ENCODE measurements at regions not wholly inside any gene's neighbourhood (a gene's known extent, or its start where the extent isn't known, plus 50 kb on each side); places are given as distances from the start of the nearest gene placed in this dataset.

DNA sequence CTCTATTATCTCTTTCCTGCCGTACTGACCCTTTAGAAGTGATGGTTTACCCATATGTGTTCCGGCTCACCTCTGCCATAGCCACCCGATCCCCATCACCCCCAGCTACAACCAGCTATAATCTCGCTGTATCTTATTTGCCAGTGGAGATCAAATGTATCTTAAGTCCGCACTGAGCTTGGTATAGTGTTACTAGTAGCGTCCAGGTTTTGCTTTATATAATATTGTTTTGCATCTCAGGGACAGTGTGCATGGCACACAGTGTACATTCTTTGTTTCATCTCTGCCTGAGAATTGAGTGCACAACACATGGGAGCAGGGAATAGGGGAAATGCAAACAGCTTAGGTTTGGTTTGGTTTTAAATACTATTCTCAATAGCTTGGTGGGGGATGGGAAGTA, 135.8 kb upstream of the SNX2 start:
- no peaks in the 10 kb centered on the region for H3K23me2 ChIP-seq (ENCODE audit: insufficient read length, low read depth, low read length, poor library complexity, severe bottlenecking)
- no peak overlapping the region for H2BK12ac ChIP-seq (ENCODE audit: insufficient read length, low read depth, low read length)
- H3K9me3 ChIP-seq (ENCODE audit: control insufficient read depth, low read depth, low read length), result peaks cover 8% of the 10 kb centered on the region
- no peak overlapping the region for H3K4ac ChIP-seq (ENCODE audit: low read depth, low read length)
- no peak overlapping the region for H2AK5ac ChIP-seq (ENCODE audit: insufficient read length, low read length)
- H3K4me3 Mint-ChIP-seq, result no peak overlapping the region
- H3K27me3 Mint-ChIP-seq (ENCODE audit: low read depth), result no peaks in the 10 kb centered on the region; the same call in 1 of the 2 replicates
- no peaks in the 10 kb centered on the region for H3K79me2 ChIP-seq (ENCODE audit: insufficient read depth, low read length)
- H3T11ph ChIP-seq (ENCODE audit: low read length), result no peak overlapping the region
- no peaks in the 10 kb centered on the region for H3K27me3 ChIP-seq (ENCODE audit: insufficient read depth, low read length)
- no peak overlapping the region for H3K23ac ChIP-seq (ENCODE audit: insufficient read length, low read depth, low read length)
- H2BK20ac ChIP-seq (ENCODE audit: low read depth, low read length, poor library complexity, severe bottlenecking), result no peak overlapping the region
- H3K56ac ChIP-seq (ENCODE audit: insufficient read length, low read depth, low read length), result no peak overlapping the region
- H4K91ac ChIP-seq (ENCODE audit: insufficient read length, low read depth, low read length), result no peak overlapping the region
- WGBS (ENCODE audit: extremely low coverage, insufficient read length, low lambda C conversion rate), result no CpG with 5 or more reads among the region's 6 CpGs
- no peaks in the 10 kb centered on the region for H4K20me1 ChIP-seq (ENCODE audit: control insufficient read depth, insufficient read depth, insufficient read length)
- no peak overlapping the region for H2BK15ac ChIP-seq (ENCODE audit: low read depth, low read length)
- TF ChIP-seq, protein P1, sequence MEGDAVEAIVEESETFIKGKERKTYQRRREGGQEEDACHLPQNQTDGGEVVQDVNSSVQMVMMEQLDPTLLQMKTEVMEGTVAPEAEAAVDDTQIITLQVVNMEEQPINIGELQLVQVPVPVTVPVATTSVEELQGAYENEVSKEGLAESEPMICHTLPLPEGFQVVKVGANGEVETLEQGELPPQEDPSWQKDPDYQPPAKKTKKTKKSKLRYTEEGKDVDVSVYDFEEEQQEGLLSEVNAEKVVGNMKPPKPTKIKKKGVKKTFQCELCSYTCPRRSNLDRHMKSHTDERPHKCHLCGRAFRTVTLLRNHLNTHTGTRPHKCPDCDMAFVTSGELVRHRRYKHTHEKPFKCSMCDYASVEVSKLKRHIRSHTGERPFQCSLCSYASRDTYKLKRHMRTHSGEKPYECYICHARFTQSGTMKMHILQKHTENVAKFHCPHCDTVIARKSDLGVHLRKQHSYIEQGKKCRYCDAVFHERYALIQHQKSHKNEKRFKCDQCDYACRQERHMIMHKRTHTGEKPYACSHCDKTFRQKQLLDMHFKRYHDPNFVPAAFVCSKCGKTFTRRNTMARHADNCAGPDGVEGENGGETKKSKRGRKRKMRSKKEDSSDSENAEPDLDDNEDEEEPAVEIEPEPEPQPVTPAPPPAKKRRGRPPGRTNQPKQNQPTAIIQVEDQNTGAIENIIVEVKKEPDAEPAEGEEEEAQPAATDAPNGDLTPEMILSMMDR (conservative IDR thresholded peaks at IDR 0.05), result no peak
- no peak overlapping the region for H2AFZ ChIP-seq (ENCODE audit: low read length)
- no peak overlapping the region for H3K9ac ChIP-seq (ENCODE audit: extremely low read depth, insufficient read length, low read length)
- H3K18ac ChIP-seq (ENCODE audit: insufficient read length, low read depth, low read length), result no peak overlapping the region
- H3K36me3 Mint-ChIP-seq (ENCODE audit: insufficient read depth in 1 of 3, low read depth in 3 of 3), result peaks cover 6 to 18% (median 8%) of the 10 kb centered on the region in 3 experiments
- no peak overlapping the region for H3K27ac Mint-ChIP-seq
- H3K4me1 Mint-ChIP-seq, result peaks cover 13% of the 10 kb centered on the region in 2 experiments
- no peaks in the 10 kb centered on the region for H3K79me1 ChIP-seq (ENCODE audit: insufficient read depth, low read depth, low read length, poor library complexity, severe bottlenecking)
- H3K14ac ChIP-seq (ENCODE audit: insufficient read depth, low read length), result no peak overlapping the region
- H2BK120ac ChIP-seq (ENCODE audit: low read depth, low read length, poor library complexity, severe bottlenecking), result no peak overlapping the region
- H3K4me2 ChIP-seq (ENCODE audit: insufficient read depth, insufficient read length, low read length), result no peak overlapping the region
- DNase-seq, result no peak
- no peaks in the 10 kb centered on the region; the same call in 1 of the 2 replicates for H3K4me1 ChIP-seq (ENCODE audit: insufficient read depth, low read length)
- H3K9me3 Mint-ChIP-seq, result peaks cover 16 to 24% of the 10 kb centered on the region in 2 experiments
- no peak overlapping the region for H3K27ac ChIP-seq (ENCODE audit: insufficient read length, low read depth, low read length)
- no peak overlapping the region for H4K8ac ChIP-seq (replicated peaks; ENCODE audit: insufficient read length, low read depth, low read length)
- H2BK5ac ChIP-seq (ENCODE audit: insufficient read length, low read length), result no peak overlapping the region
- H4K5ac ChIP-seq (ENCODE audit: insufficient read length, low read depth, low read length), result no peak overlapping the region

Data from H9 (cell line).